Liver (tissue), 3 donors: ENCODE measurements at regions not wholly inside any gene's neighbourhood (a gene's known extent, or its start where the extent isn't known, plus 50 kb on each side); places are given as distances from the start of the nearest gene placed in this dataset.

Experiments used
- FOXA1 ChIP-seq: IDR thresholded peaks from 2 replicates; pipeline ENCODE4 v1.6.1; 2016; ENCODE audit warnings: antibody characterized with exemption
- SP1 ChIP-seq: IDR thresholded peaks from 2 replicates; pipeline ENCODE4 v1.6.1; 2018; ENCODE audit warnings: antibody characterized with exemption, mild to moderate bottlenecking
- TF ChIP-seq, protein P1 (sequence below): fragments of 150-350 bp; IDR thresholded peaks from 2 replicates; pipeline ENCODE4 v1.5.1; 2017; ENCODE audit warnings: improper control_type of control experiment, low read depth, low read length; ENCODE audit not compliant: missing input control
- TF ChIP-seq, protein P2 (sequence below): IDR thresholded peaks from 2 replicates; pipeline ENCODE4 v1.6.1; 2016; ENCODE audit warnings: antibody characterized with exemption
- TF ChIP-seq, protein P3 (sequence below): IDR thresholded peaks from 2 replicates; pipeline ENCODE4 v1.6.1; 2016; ENCODE audit warnings: antibody characterized with exemption
- donor health status: healthy.
- donor health status: healthy.

DNA sequence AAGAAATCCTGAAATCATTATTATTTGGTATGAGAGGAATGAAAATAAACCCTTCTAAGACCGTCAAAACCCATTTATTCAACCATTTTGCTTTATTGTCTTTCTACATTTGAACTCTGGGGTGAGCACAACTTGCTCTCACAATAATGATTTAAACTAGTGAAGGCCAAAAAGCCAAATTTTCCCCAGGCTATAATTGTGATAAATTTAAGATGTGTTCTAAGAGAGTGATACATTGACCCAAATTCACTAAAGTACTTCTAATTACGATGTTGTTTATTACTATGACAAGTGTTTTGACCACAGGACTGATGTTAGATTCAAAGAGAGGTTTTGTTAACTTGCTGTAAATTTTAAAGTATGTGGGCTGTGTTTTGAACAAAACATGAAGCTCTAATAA lies 670.9 kb upstream of the NR5A2 start:
- TF ChIP-seq, protein P1, sequence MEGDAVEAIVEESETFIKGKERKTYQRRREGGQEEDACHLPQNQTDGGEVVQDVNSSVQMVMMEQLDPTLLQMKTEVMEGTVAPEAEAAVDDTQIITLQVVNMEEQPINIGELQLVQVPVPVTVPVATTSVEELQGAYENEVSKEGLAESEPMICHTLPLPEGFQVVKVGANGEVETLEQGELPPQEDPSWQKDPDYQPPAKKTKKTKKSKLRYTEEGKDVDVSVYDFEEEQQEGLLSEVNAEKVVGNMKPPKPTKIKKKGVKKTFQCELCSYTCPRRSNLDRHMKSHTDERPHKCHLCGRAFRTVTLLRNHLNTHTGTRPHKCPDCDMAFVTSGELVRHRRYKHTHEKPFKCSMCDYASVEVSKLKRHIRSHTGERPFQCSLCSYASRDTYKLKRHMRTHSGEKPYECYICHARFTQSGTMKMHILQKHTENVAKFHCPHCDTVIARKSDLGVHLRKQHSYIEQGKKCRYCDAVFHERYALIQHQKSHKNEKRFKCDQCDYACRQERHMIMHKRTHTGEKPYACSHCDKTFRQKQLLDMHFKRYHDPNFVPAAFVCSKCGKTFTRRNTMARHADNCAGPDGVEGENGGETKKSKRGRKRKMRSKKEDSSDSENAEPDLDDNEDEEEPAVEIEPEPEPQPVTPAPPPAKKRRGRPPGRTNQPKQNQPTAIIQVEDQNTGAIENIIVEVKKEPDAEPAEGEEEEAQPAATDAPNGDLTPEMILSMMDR: no peak
- TF ChIP-seq FOXA1 (no peak), SP1 (no peak)
- TF ChIP-seq, protein P2, sequence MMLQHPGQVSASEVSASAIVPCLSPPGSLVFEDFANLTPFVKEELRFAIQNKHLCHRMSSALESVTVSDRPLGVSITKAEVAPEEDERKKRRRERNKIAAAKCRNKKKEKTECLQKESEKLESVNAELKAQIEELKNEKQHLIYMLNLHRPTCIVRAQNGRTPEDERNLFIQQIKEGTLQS: no peak
- TF ChIP-seq, protein P3, sequence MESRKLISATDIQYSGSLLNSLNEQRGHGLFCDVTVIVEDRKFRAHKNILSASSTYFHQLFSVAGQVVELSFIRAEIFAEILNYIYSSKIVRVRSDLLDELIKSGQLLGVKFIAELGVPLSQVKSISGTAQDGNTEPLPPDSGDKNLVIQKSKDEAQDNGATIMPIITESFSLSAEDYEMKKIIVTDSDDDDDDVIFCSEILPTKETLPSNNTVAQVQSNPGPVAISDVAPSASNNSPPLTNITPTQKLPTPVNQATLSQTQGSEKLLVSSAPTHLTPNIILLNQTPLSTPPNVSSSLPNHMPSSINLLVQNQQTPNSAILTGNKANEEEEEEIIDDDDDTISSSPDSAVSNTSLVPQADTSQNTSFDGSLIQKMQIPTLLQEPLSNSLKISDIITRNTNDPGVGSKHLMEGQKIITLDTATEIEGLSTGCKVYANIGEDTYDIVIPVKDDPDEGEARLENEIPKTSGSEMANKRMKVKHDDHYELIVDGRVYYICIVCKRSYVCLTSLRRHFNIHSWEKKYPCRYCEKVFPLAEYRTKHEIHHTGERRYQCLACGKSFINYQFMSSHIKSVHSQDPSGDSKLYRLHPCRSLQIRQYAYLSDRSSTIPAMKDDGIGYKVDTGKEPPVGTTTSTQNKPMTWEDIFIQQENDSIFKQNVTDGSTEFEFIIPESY: no peak
